Lung (tissue), 11 donors: ENCODE measurements at regions not wholly inside any gene's neighbourhood (a gene's known extent, or its start where the extent isn't known, plus 50 kb on each side); places are given as distances from the start of the nearest gene placed in this dataset.

ENCODE experiments used
- ATAC-seq: fragments of 200-7000 bp; cut with Tn5 transposase; one replicate; pipeline ENCODE4 v1.9.1; 2020; ENCODE audit warnings: moderate number of reproducible peaks; ENCODE audit not compliant: insufficient read depth, low FRiP score
- DNase-seq, 3 donors: peaks; one replicate each; pipeline ENCODE4 v3.0.0-alpha.2; 2013 to 2017
- H3K27ac ChIP-seq, 2 donors: one replicate each; pipeline ENCODE4 v1.5.1; 2013; ENCODE audit warnings: mild to moderate bottlenecking in 2 of 2, moderate library complexity in 2 of 2, control low read depth in 1 of 2, inconsistent platforms in 1 of 2, low read depth in 1 of 2, low read length in 1 of 2
- H3K27me3 ChIP-seq, 3 donors: one replicate each; pipeline ENCODE4 v1.5.1; 2013; ENCODE audit warnings: low read length in 2 of 3; ENCODE audit not compliant: control insufficient read depth in 3 of 3, insufficient read depth in 3 of 3
- H3K36me3 ChIP-seq, 4 donors: one replicate each; pipeline ENCODE4 v1.5.1; 2013; ENCODE audit warnings: low read length in 4 of 4, mild to moderate bottlenecking in 1 of 4, moderate library complexity in 1 of 4; ENCODE audit not compliant: control insufficient read depth in 4 of 4, insufficient read depth in 4 of 4
- H3K4me1 ChIP-seq, 5 donors: one replicate each; pipeline ENCODE4 v1.5.1; 2013; ENCODE audit warnings: low read length in 5 of 5, mild to moderate bottlenecking in 2 of 5, moderate library complexity in 1 of 5; ENCODE audit not compliant: control insufficient read depth in 5 of 5, insufficient read depth in 5 of 5
- H3K4me3 ChIP-seq: one replicate; pipeline ENCODE4 v1.5.1; 2013; ENCODE audit warnings: mild to moderate bottlenecking, control low read depth, moderate library complexity
- H3K9ac ChIP-seq, 2 donors: one replicate each; pipeline ENCODE4 v1.5.1; 2013; ENCODE audit warnings: low read length in 2 of 2, control low read depth in 1 of 2; ENCODE audit not compliant: insufficient read depth in 1 of 2
- H3K9me3 ChIP-seq, 4 donors: one replicate each; pipeline ENCODE4 v1.5.1; 2013; ENCODE audit warnings: low read length in 3 of 4, mild to moderate bottlenecking in 1 of 4, moderate library complexity in 1 of 4; ENCODE audit not compliant: control insufficient read depth in 4 of 4, insufficient read depth in 3 of 4
- WGBS, 2 donors: extraction: QIAGEN DNeasy Blood & Tissue Kit; methylation state at CpG; one replicate each; pipeline ENCODE4 v1.1.7; 2013; 5-methylcytosine and 5-hydroxymethylcytosine counted together
- TF ChIP-seq, protein P1 (sequence below): IDR thresholded peaks from 2 replicates; pipeline ENCODE4 v1.5.1; 2012; ENCODE audit warnings: mild to moderate bottlenecking; ENCODE audit errors: control extremely low read depth, extremely low read depth
- donor health status: control.
- donor health status: control.
- donor health status: Bipolar disorder and iron deficiency.
- donor health status: healthy.
- donor health status: DM: yes; HTN: yes; CAD: no.

DNA sequence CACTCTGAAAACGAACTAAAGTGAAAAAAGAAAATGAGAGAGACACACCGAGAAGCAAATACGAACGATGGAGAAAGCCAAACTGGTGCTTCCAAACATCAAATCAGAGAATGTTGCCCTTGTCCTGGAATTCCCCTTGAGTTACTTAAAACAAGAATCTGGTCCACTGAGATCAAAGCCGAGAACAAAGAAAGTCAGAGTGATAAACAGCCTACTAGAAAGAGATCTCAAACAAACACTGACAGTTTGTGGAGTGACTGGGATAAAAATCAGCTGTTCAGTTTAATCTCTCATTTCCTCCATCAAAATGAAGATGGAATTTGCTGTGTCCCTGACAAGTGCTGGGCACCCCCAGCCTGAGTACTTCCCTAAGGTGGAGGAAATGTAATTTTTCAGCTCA is 582.6 kb downstream of the NR2F1-AS1 start:
- H3K27ac ChIP-seq = no peak overlapping the region
- H3K9me3 ChIP-seq = peaks cover 0 to 6% (median 3%) of the 10 kb centered on the region in 4 donors
- DNase-seq (peak; percentile 59 to 97 (median 97)), ATAC-seq (no peak)
- H3K27me3 ChIP-seq = no peaks in the 10 kb centered on the region
- peaks cover 0 to 20% (median 0%) of the 10 kb centered on the region in 5 donors for H3K4me1 ChIP-seq
- no peaks in the 10 kb centered on the region for H3K36me3 ChIP-seq
- H3K9ac ChIP-seq = peak overlapping the region in 1 of 2 donors; percentile 46
- TF ChIP-seq, protein P1, sequence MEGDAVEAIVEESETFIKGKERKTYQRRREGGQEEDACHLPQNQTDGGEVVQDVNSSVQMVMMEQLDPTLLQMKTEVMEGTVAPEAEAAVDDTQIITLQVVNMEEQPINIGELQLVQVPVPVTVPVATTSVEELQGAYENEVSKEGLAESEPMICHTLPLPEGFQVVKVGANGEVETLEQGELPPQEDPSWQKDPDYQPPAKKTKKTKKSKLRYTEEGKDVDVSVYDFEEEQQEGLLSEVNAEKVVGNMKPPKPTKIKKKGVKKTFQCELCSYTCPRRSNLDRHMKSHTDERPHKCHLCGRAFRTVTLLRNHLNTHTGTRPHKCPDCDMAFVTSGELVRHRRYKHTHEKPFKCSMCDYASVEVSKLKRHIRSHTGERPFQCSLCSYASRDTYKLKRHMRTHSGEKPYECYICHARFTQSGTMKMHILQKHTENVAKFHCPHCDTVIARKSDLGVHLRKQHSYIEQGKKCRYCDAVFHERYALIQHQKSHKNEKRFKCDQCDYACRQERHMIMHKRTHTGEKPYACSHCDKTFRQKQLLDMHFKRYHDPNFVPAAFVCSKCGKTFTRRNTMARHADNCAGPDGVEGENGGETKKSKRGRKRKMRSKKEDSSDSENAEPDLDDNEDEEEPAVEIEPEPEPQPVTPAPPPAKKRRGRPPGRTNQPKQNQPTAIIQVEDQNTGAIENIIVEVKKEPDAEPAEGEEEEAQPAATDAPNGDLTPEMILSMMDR = no peak
- WGBS, 2 donors = 51 to 59% methylated on average over 5 of the region's 5 CpGs
- H3K4me3 ChIP-seq = no peak overlapping the region

DNA sequence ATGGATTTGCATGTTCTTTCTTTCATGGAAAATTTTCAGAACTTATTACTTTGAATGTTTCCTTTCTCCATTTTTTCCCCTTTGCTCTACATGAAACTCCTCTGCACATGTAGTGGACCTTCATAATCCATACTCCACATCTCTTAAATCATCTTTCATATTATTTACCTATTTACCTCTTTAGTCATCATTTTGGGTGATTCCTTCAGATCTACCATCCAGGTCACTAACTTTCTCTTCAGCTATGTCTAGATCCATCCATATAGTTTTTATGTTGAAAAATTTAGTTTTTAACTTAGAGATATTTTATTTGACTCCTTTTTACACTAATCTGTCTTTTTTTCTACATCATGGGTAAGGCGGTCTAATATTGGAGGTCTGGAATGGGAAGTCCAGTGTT is 586.6 kb downstream of the NR2F1-AS1 start:
- TF ChIP-seq, protein P1 = no peak
- H3K9me3 ChIP-seq = peaks cover 0 to 4% (median 3%) of the 10 kb centered on the region in 4 donors
- H3K9ac ChIP-seq = no peak overlapping the region
- H3K27me3 ChIP-seq = no peaks in the 10 kb centered on the region
- ATAC-seq = no peak
- peaks cover 0 to 25% (median 0%) of the 10 kb centered on the region in 5 donors for H3K4me1 ChIP-seq
- H3K4me3 ChIP-seq = no peak overlapping the region
- H3K27ac ChIP-seq = no peak overlapping the region
- 99 to 100% methylated on average over 1 of the region's 1 CpG for WGBS, 2 donors
- no peak for DNase-seq
- no peaks in the 10 kb centered on the region for H3K36me3 ChIP-seq

DNA sequence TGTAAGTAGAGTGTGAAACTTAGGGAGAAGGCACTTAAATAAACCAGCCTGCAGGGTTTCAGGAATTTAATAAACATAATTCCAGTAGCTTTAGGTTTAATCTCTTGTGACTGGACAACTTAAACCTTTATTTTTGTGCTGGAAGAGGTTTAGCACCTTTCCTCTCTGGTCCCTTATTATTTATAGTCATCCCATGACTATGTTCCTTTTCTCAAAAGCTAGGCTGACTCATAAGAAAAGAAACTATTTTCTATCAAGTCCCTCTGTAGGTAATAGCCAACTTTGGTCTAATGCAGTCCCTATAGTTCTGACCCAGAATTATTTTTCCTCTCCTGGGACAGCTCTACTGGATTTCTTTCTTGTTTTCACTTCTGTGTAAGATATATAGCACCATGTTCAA is 588.9 kb downstream of the NR2F1-AS1 start:
- Histone ChIP-seq H3K9me3 (peaks cover 0 to 4% (median 3%) of the 10 kb centered on the region in 4 donors), H3K4me3 (no peak overlapping the region), H3K27me3 (no peaks in the 10 kb centered on the region), H3K36me3 (no peaks in the 10 kb centered on the region), H3K9ac (peak overlapping the region in 1 of 2 donors; percentile 23), H3K4me1 (peaks cover 0 to 16% (median 0%) of the 10 kb centered on the region in 5 donors), H3K27ac (no peak overlapping the region)
- ATAC-seq (no peak), DNase-seq (no peak)
- TF ChIP-seq, protein P1 = no peak

DNA sequence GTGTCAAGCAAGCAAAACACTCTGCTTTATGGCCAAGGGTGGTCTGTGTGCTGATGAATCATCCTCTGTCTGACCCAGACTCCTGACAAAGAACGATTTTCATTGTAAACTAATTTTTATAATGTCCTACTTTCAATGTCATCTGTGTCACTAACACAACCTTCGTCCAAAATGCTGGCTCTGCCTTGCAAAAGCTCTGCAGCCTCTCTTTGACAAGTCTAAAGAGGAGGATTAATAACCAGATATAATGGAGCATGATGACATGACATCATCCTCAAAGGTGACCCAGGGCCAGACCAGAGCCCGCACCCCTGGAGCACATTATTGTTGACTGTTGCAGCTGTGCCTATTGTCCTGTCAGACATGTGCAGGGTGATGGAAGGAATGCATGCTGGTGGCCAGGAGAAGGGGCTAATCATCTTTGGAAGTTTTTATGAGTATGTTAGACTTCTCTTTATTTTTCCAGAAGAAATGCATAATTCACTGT is 589.4 kb downstream of the NR2F1-AS1 start:
- Histone ChIP-seq H3K4me3 (no peak overlapping the region), H3K9me3 (peaks cover 0 to 4% (median 3%) of the 10 kb centered on the region in 4 donors), H3K36me3 (no peaks in the 10 kb centered on the region), H3K4me1 (peaks cover 0 to 16% (median 0%) of the 10 kb centered on the region in 5 donors), H3K9ac (no peak overlapping the region), H3K27ac (no peak overlapping the region), H3K27me3 (no peaks in the 10 kb centered on the region)
- 48 to 63% methylated on average over 3 of the region's 3 CpGs for WGBS, 2 donors
- DNase-seq (peak; percentile 43 to 60 (median 52)), ATAC-seq (no peak)
- TF ChIP-seq, protein P1 = no peak
